HEK293T (cell line): ENCODE measurements at regions not wholly inside any gene's neighbourhood (a gene's known extent, or its start where the extent isn't known, plus 50 kb on each side); places are given as distances from the start of the nearest gene placed in this dataset.
"Not testable (repeated sequence)": the region's sequence is repeated elsewhere in the genome, so short reads cannot be mapped to it uniquely, and the experiment has no call there.

Source experiments
- CTCF ChIA-PET: fragments of 350-600 bp; formaldehyde crosslinking; extraction: SDS; loops from one replicate; lab custom pipeline; 2021; ENCODE audit warnings: antibody characterized with exemption, inconsistent platforms; lab: Yijun Ruan, JAX
- POLR2A ChIA-PET: fragments of 350-600 bp; formaldehyde crosslinking; extraction: SDS; loops from one replicate; lab custom pipeline; 2020; ENCODE audit warnings: antibody characterized with exemption, inconsistent platforms; lab: Yijun Ruan, JAX
- DNase-seq: peaks from one replicate; pipeline ENCODE4 v3.0.0; 2012; ENCODE audit warnings: mixed read lengths; ENCODE audit errors: extremely low spot score
- ARNT ChIP-seq: fragments of 450-650 bp; IDR thresholded peaks from 2 replicates; pipeline ENCODE4 v1.6.1; 2017; ENCODE audit warnings: mild to moderate bottlenecking
- BHLHE40 ChIP-seq: fragments of 450-650 bp; IDR thresholded peaks from 2 replicates; pipeline ENCODE4 v1.6.1; 2016; ENCODE audit warnings: mild to moderate bottlenecking, moderate library complexity, borderline replicate concordance
- CTBP1 ChIP-seq: fragments of 450-650 bp; IDR thresholded peaks from 2 replicates; pipeline ENCODE4 v1.6.1; 2016; ENCODE audit warnings: borderline replicate concordance
- ELF4 ChIP-seq: fragments of 450-650 bp; IDR thresholded peaks from 2 replicates; pipeline ENCODE4 v1.6.1; 2017; ENCODE audit warnings: antibody characterized with exemption
- FOXA1 ChIP-seq: fragments of 450-650 bp; IDR thresholded peaks from 2 replicates; pipeline ENCODE4 v1.6.1; 2016; ENCODE audit warnings: mild to moderate bottlenecking
- FOXK2 ChIP-seq: fragments of 450-650 bp; IDR thresholded peaks from 2 replicates; pipeline ENCODE4 v1.6.1; 2016; ENCODE audit warnings: mild to moderate bottlenecking
- FOXM1 ChIP-seq: fragments of 450-650 bp; IDR thresholded peaks from 2 replicates; pipeline ENCODE4 v1.6.1; 2017; ENCODE audit warnings: mild to moderate bottlenecking, borderline replicate concordance
- HDGF ChIP-seq: fragments of 450-650 bp; IDR thresholded peaks from 2 replicates; pipeline ENCODE4 v1.6.1; 2017; ENCODE audit warnings: antibody characterized with exemption, borderline replicate concordance
- L3MBTL2 ChIP-seq: fragments of 450-650 bp; conservative IDR thresholded peaks from 2 replicates; pipeline ENCODE4 v1.6.1; 2016; ENCODE audit warnings: mild to moderate bottlenecking
- LEF1 ChIP-seq: fragments of 450-650 bp; IDR thresholded peaks from 2 replicates; pipeline ENCODE4 v1.6.1; 2017; ENCODE audit warnings: mild to moderate bottlenecking, borderline replicate concordance
- NFRKB ChIP-seq: fragments of 450-650 bp; IDR thresholded peaks from 2 replicates; pipeline ENCODE4 v1.6.1; 2016; ENCODE audit warnings: mild to moderate bottlenecking, moderate library complexity
- SP1 ChIP-seq: fragments of 450-650 bp; IDR thresholded peaks from 2 replicates; pipeline ENCODE4 v1.6.1; 2017
- SUZ12 ChIP-seq: fragments of 450-650 bp; IDR thresholded peaks from 2 replicates; pipeline ENCODE4 v1.6.1; 2016; ENCODE audit warnings: mild to moderate bottlenecking
- TARDBP ChIP-seq: fragments of 450-650 bp; IDR thresholded peaks from 2 replicates; pipeline ENCODE4 v1.6.1; 2016
- ZNF384 ChIP-seq: fragments of 450-650 bp; IDR thresholded peaks from 2 replicates; pipeline ENCODE4 v1.6.1; 2016
- TF ChIP-seq, protein P1 (sequence below): fragments of 450-650 bp; IDR thresholded peaks from 2 replicates; pipeline ENCODE4 v1.6.1; 2016

DNA sequence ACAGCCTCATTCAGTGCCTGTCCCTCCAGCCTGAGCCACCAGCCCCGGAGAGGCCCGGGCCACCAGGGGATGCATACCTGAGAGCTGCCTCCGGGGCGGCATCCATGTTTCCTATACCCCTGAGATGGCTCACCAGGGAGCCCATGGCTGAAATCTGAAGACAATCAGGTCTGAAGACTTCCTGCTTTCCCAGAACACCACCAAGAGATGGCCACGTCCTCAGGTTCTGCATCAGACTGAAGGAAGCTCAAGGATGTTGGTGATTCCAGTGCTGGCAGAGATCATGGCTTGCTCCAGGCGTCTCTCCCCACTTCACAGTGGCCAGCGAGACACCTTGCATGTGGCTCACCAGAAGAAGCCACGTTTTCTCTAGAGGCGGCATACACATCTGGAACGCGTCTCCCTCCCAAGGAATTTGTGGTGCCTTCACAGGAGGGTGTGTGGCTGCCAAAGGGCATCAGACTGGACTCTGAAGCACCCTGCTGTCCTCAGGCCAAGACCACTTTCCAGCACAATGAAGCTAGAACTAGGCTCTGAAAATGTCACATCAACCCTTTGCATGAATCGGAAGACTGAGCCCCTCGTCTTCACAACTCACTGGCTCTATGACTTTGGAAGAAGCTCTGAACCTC, 170.7 kb upstream of the IRF2BP2 start:
- peak; percentile 56 for DNase-seq
- POLR2A ChIA-PET, result interaction anchor here (1.2 kb wide), 1 partner anchor 35 kb away, joined by 3 read pairs; no protein-coding TSS in a partner anchor
- no peak for TF ChIP-seq ZNF384
- TF ChIP-seq ARNT, result 0 out of 2 replicates have a peak, but pooled peaks have one; percentile 30
- CTCF ChIA-PET, result interaction anchor here (0.8 kb wide), 1 partner anchor 10 kb away, joined by 3 read pairs; no protein-coding TSS in a partner anchor

DNA sequence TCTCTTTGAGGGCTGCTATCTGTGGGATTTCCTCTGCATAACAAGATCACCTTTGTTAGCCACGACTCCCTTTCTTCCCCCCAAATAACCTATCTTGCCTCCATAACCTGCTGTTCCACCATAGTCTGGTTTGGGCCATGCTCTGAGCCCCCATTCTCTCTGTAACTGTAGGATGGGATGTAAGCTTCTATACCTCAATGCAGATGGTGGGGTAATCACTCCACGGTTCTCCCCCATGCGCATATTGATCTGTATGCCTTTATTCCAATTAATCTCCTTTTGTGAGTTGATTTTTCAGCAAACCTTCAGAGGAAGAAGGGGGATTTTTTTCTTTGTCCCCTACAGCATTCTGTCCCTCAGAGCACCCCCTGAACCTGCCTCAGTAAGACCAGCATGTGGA, 170.1 kb upstream of the IRF2BP2 start:
- CTCF ChIA-PET, result no interaction called here

DNA sequence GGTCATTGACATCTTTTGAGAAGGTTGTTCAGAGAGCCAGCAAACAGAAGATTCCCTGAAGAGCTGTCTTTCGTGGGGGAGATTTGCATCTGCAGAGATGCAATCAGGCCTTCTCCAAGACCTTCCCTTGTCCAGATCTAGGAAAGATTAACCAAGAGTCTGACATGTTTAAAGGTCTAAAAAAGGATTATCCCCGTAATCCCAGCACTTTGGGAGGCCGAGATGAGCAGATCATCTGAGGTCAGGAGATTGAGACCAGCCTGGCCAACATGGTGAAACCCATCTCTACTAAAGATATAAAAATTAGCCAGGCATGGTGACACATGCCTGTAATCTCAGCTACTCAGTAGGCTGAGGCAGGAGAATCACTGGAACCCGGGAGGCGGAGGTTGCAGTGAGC, 169.6 kb upstream of the IRF2BP2 start:
- POLR2A ChIA-PET, DNase-seq, CTCF ChIA-PET: not testable (repeated sequence)

More for the DNA sequence above, 170.1 kb upstream of the IRF2BP2 start:
- DNase-seq, result no peak
- TF ChIP-seq FOXA1, result no peak
- TF ChIP-seq LEF1, result no peak
- TF ChIP-seq FOXM1, result no peak
- TF ChIP-seq ARNT, result no peak
- TF ChIP-seq FOXK2, result no peak
- no peak for TF ChIP-seq SUZ12
- TF ChIP-seq L3MBTL2, result no peak
- TF ChIP-seq, protein P1, sequence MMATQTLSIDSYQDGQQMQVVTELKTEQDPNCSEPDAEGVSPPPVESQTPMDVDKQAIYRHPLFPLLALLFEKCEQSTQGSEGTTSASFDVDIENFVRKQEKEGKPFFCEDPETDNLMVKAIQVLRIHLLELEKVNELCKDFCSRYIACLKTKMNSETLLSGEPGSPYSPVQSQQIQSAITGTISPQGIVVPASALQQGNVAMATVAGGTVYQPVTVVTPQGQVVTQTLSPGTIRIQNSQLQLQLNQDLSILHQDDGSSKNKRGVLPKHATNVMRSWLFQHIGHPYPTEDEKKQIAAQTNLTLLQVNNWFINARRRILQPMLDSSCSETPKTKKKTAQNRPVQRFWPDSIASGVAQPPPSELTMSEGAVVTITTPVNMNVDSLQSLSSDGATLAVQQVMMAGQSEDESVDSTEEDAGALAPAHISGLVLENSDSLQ, result no peak
- TF ChIP-seq BHLHE40, result no peak
- no peak for TF ChIP-seq CTBP1
- no peak for TF ChIP-seq ELF4
- no peak for TF ChIP-seq HDGF
- POLR2A ChIA-PET, result no interaction called here

DNA sequence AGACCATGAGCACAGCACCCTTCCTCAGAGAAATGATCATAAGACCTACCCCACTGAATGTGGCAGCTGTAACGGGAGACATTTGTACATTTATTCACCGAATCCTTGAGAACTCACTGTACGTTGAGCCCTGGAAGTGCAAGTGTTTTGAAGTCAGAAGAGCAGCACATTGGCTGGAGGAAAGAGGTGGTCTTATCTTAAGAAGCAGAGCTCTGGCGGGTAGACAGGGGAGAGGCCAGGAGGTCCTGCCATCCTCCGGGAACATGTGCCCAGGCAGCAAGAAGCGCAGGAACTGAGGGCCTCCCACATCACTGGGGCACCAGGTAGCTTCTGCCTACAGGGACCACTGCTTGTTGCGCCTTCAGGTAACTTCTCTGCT, 169.2 kb upstream of the IRF2BP2 start:
- ChIA-PET POLR2A (no interaction called here), CTCF (no interaction called here)
- peak; percentile 27 for DNase-seq
- TF ChIP-seq CTBP1 (no peak), BHLHE40 (no peak), HDGF (no peak), NFRKB (no peak), LEF1 (no peak), FOXA1 (no peak), ELF4 (no peak), FOXM1 (no peak), SP1 (no peak), ZNF384 (no peak), TARDBP (no peak), ARNT (no peak), L3MBTL2 (no peak), FOXK2 (no peak)
- TF ChIP-seq, protein P1, result no peak

DNA sequence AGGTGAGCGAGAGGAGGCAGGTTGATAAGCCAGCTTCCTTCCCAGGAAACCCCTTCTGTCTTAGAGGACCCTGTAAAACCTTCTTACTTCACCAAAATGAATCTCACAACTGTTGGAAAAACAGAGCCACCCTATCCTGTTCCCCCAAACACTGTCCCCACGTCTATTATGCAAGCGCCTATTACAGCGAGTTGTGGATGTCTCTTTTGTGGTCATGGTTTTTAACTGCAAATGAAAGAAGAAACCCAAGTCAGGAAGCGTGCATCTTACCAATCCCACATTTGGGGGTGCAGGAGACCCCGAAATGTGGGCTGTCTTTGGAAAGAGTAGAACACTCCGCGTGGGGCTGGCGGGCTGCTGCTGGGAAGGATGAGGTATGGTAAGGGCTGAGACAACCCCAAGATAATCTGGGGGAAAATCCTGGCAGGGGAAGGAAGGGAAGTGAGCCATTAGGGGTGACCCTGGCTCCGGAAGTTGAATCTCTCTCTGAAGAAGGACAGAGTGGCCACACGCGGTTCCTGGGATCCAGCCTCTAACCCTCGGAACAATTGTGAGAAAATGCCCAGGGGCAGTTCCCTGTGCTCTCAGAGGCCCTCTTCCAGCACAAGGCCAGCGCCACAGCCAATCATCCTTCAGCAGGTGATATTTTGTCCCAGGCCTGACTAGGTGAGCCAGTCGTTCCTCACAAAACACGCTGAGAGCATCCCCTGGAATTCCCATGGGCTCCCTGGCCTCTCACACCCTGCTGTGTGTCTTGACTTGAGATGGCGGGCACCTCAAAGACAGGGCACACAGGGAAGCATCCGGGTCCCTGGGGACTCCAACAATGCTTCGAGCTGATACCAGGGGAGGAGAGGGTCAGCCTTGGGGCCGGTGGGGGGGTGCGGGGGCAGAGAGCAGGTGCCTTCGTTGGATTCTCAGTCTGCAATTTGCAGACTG, 168.5 kb upstream of the IRF2BP2 start:
- CTCF ChIA-PET, result no interaction called here
- TF ChIP-seq BHLHE40 (no peak), FOXM1 (no peak), ZNF384 (no peak), FOXK2 (no peak), HDGF (no peak), SP1 (no peak), ARNT (no peak), LEF1 (no peak), TARDBP (no peak), SUZ12 (no peak)
- TF ChIP-seq, protein P1, result no peak
- POLR2A ChIA-PET, result no interaction called here
- DNase-seq, result peak; percentile 52

DNA sequence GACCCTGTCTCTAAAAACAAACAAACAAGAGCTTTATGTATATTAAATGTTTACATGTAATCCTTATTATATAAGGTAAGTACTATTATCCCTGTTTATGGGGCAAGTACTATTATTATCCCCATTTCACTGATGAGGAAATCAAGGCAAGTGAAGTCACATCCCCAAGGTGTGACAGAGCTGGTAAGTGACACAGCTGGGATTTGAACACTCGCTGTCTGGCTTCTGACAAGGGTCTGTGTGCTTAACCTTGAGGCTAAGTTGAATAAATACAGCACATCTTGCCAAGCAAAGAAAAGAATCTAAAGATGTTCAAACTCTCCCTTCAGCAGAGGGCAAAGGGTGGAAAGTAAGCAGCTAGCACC, 167.9 kb upstream of the IRF2BP2 start:
- DNase-seq, result no peak
- ChIA-PET CTCF (no interaction called here), POLR2A (no interaction called here)
- TF ChIP-seq HDGF, result no peak
- no peak for TF ChIP-seq BHLHE40
- TF ChIP-seq FOXM1, result no peak
- TF ChIP-seq, protein P1, result no peak
